ENCODE measurements at regions not wholly inside any gene's neighbourhood (a gene's known extent, or its start where the extent isn't known, plus 50 kb on each side); places are given as distances from the start of the nearest gene placed in this dataset.

- TF ChIP-seq POLR2A (IDR thresholded peaks at IDR 0.05; ENCODE audit: low read depth, low read length) (no peak), POLR2AphosphoS5 (IDR thresholded peaks at IDR 0.05; ENCODE audit: low read depth, low read length) (no peak), SPI1 (IDR thresholded peaks at IDR 0.05; ENCODE audit: low read depth, low read length) (no peak), TAF1 (IDR thresholded peaks at IDR 0.05; ENCODE audit: low read depth, low read length) (no peak)
Observed at GRCh38 chr12:86333955-86334522, 77.8 kb upstream of the MGAT4C start.

Data from GM12891 (cell line).